GM21576 (cell line): ENCODE measurements at regions not wholly inside any gene's neighbourhood (a gene's known extent, or its start where the extent isn't known, plus 50 kb on each side); places are given as distances from the start of the nearest gene placed in this dataset.
A peak's percentile ranks its signal among the peaks of the same experiment; 100 is the strongest.
"Not testable (repeated sequence)": the region's sequence is repeated elsewhere in the genome, so short reads cannot be mapped to it uniquely, and the experiment has no call there.

Source experiments
- ATAC-seq: cut with Tn5 transposase; IDR thresholded peaks from one replicate; pipeline ENCODE4 v1.9.1; 2021; ENCODE audit warnings: mild to moderate bottlenecking, moderate library complexity; ENCODE audit not compliant: unreplicated experiment

- ATAC-seq, result no peak
Measured at GRCh38 chr2:17148407-17149145, 369.7 kb downstream of the RAD51AP2 start.

GRCh38 chr2:17146358-17146757 is 371.9 kb downstream of the RAD51AP2 start:
- no peak for ATAC-seq

- ATAC-seq, result no peak
Measured at GRCh38 chr2:17136877-17137276, 381.4 kb downstream of the RAD51AP2 start.

- no peak for ATAC-seq
Measured at GRCh38 chr2:17136231-17136630, 382.0 kb downstream of the RAD51AP2 start.

GRCh38 chr2:17135619-17136018 is 382.6 kb downstream of the RAD51AP2 start:
- ATAC-seq, result no peak

- no peak for ATAC-seq
Measured at GRCh38 chr2:17133052-17133671, 385.1 kb downstream of the RAD51AP2 start.

- not testable (repeated sequence) for ATAC-seq
Measured at GRCh38 chr2:17130627-17131026, 387.6 kb downstream of the RAD51AP2 start.

GRCh38 chr2:17125989-17126620 is 392.1 kb downstream of the RAD51AP2 start:
- no peak for ATAC-seq

GRCh38 chr2:17124575-17125318 is 393.5 kb downstream of the RAD51AP2 start:
- ATAC-seq, result no peak

- ATAC-seq, result no peak
Measured at GRCh38 chr2:17122887-17123501, 395.2 kb downstream of the RAD51AP2 start.

GRCh38 chr2:17115466-17115865 is 402.8 kb downstream of the RAD51AP2 start:
- ATAC-seq, result no peak

- no peak for ATAC-seq
Measured at GRCh38 chr2:17115042-17115441, 403.2 kb downstream of the RAD51AP2 start.

- no peak for ATAC-seq
Measured at GRCh38 chr2:17107871-17108270, 410.4 kb downstream of the RAD51AP2 start.

- ATAC-seq, result no peak
Measured at GRCh38 chr2:17107151-17107550, 411.1 kb downstream of the RAD51AP2 start.

- ATAC-seq, result no peak
Measured at GRCh38 chr2:17106418-17106817, 411.8 kb downstream of the RAD51AP2 start.

GRCh38 chr2:17104454-17104853 is 413.8 kb downstream of the RAD51AP2 start:
- peak; percentile 73 for ATAC-seq

- ATAC-seq, result no peak
Measured at GRCh38 chr2:17101596-17101995, 416.6 kb downstream of the RAD51AP2 start.

GRCh38 chr2:17101091-17101490 is 417.1 kb downstream of the RAD51AP2 start:
- no peak for ATAC-seq

GRCh38 chr2:17095340-17095739 is 422.9 kb downstream of the RAD51AP2 start:
- ATAC-seq, result no peak

GRCh38 chr2:17093712-17094111 is 424.5 kb downstream of the RAD51AP2 start:
- no peak for ATAC-seq

GRCh38 chr2:17086990-17087389 is 421.4 kb upstream of the CYRIA start:
- ATAC-seq, result no peak
